Ascending aorta (tissue), 2 donors: ENCODE measurements at regions not wholly inside any gene's neighbourhood (a gene's known extent, or its start where the extent isn't known, plus 50 kb on each side); places are given as distances from the start of the nearest gene placed in this dataset.

ENCODE experiments used
- DNase-seq, 2 donors: peaks; one replicate each; pipeline ENCODE4 v3.0.0-alpha.2; 2019; ENCODE audit warnings: low spot score in 2 of 2
- H3K27ac ChIP-seq, 2 donors: fragments of 200-600 bp; sonication (generic); one replicate each; pipeline ENCODE4 v1.5.1; 2016 to 2017; ENCODE audit warnings: mild to moderate bottlenecking in 1 of 2
- H3K27me3 ChIP-seq: fragments of 200-600 bp; sonication (generic); one replicate; pipeline ENCODE4 v1.5.1; 2017
- H3K36me3 ChIP-seq, 2 donors: fragments of 200-600 bp; sonication (generic); one replicate each; pipeline ENCODE4 v1.5.1; 2016
- H3K4me1 ChIP-seq, 2 donors: fragments of 200-600 bp; sonication (generic); one replicate each; pipeline ENCODE4 v1.5.1; 2016 to 2017; ENCODE audit warnings: mild to moderate bottlenecking in 1 of 2
- H3K4me3 ChIP-seq, 2 donors: fragments of 200-600 bp; sonication (generic); one replicate each; pipeline ENCODE4 v1.5.1; 2016 to 2017; ENCODE audit warnings: mild to moderate bottlenecking in 1 of 2
- H3K9me3 ChIP-seq, 2 donors: fragments of 200-600 bp; sonication (generic); one replicate each; pipeline ENCODE4 v1.5.1; 2016
- intact Hi-C: fragments of 100-400 bp; cut with DNase I; formaldehyde crosslinking; loops from one replicate; pipeline ENCODE4 v1.15.1; 2023
- TF ChIP-seq, protein P1 (sequence below), 3 experiments: fragments of 200-600 bp in 2 of 3; fragments of 450-650 bp in 1 of 3; sonication (generic) in 2 of 3; IDR thresholded peaks; one replicate each; pipeline ENCODE4 v1.5.1; 2016 to 2019; ENCODE audit warnings: antibody characterized with exemption in 3 of 3, mild to moderate bottlenecking in 1 of 3, moderate library complexity in 1 of 3

DNA sequence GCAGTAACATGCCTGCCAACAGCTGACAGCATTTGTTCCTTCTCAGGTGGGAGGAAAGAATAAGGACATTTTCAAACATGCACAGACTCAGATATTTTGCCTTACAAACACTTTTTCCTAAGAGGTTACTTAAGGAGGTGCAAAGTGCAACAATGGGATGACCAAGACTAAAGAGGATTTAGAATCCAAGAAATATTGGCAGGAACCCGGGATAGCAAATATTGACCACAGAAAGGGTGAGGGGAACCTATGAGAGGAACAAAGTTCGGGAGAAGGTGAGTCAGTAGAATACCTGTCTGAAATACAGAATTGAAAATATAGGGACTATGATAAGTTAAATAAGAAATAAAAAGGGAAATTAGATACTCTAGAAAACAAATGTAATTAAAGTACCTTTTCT, 321.9 kb upstream of the EMCN start:
- TF ChIP-seq, protein P1, sequence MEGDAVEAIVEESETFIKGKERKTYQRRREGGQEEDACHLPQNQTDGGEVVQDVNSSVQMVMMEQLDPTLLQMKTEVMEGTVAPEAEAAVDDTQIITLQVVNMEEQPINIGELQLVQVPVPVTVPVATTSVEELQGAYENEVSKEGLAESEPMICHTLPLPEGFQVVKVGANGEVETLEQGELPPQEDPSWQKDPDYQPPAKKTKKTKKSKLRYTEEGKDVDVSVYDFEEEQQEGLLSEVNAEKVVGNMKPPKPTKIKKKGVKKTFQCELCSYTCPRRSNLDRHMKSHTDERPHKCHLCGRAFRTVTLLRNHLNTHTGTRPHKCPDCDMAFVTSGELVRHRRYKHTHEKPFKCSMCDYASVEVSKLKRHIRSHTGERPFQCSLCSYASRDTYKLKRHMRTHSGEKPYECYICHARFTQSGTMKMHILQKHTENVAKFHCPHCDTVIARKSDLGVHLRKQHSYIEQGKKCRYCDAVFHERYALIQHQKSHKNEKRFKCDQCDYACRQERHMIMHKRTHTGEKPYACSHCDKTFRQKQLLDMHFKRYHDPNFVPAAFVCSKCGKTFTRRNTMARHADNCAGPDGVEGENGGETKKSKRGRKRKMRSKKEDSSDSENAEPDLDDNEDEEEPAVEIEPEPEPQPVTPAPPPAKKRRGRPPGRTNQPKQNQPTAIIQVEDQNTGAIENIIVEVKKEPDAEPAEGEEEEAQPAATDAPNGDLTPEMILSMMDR (IDR thresholded peaks at IDR 0.05), result no peak
- H3K9me3 ChIP-seq, result no peaks in the 10 kb centered on the region
- H3K4me1 ChIP-seq, result no peaks in the 10 kb centered on the region
- H3K27me3 ChIP-seq, result no peaks in the 10 kb centered on the region
- H3K27ac ChIP-seq, result no peak overlapping the region
- H3K36me3 ChIP-seq, result no peaks in the 10 kb centered on the region
- intact Hi-C loops, result no loop called here
- H3K4me3 ChIP-seq, result no peak overlapping the region
- no peak for DNase-seq

DNA sequence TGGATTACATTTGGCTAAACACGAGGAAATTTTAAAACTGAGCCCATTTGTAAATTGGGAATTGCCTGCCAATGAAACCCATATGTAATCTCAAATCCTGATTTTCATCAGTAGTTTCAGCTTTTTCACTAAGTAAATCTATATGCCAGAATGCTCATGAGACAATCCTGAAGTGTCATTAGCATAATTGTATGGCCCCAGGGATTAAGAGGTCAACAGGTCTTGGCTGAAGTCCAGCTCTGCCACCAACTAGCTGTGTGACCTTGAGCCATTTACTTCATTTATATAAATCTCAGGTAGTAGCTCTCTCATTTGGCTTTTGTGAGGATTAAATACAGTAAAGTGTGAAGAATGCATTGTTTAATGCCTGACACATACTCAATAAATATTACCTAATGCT, 320.5 kb upstream of the EMCN start:
- Histone ChIP-seq H3K4me3 (no peak overlapping the region), H3K36me3 (no peaks in the 10 kb centered on the region), H3K27ac (no peak overlapping the region), H3K9me3 (no peaks in the 10 kb centered on the region), H3K27me3 (no peaks in the 10 kb centered on the region), H3K4me1 (no peaks in the 10 kb centered on the region)
- no peak for DNase-seq
- TF ChIP-seq, protein P1 (IDR thresholded peaks at IDR 0.05), result no peak
- intact Hi-C loops, result no loop called here

DNA sequence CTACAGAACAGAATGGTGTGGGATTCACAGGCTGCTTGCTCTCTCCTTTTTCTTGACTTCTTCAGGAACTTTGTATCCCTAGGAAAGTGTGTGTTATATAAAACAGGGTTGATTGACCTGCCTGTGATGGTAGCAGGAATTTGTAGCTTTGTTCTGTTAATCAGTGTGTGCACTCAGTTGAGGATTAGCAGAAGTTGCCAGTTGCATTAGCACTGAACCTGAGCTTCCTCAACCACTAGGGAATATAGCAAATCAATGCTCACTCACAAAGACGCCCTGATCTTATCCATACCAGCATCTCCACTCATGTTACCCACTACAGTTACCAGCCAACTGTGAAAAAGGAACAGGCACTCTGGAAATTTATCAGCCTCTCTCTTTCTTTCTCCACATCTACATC, 319.1 kb upstream of the EMCN start:
- DNase-seq, result no peak
- H3K4me1 ChIP-seq, result no peaks in the 10 kb centered on the region
- intact Hi-C loops, result no loop called here
- no peaks in the 10 kb centered on the region for H3K9me3 ChIP-seq
- no peaks in the 10 kb centered on the region for H3K36me3 ChIP-seq
- TF ChIP-seq, protein P1 (IDR thresholded peaks at IDR 0.05), result no peak
- H3K4me3 ChIP-seq, result no peak overlapping the region
- no peaks in the 10 kb centered on the region for H3K27me3 ChIP-seq
- no peak overlapping the region for H3K27ac ChIP-seq

DNA sequence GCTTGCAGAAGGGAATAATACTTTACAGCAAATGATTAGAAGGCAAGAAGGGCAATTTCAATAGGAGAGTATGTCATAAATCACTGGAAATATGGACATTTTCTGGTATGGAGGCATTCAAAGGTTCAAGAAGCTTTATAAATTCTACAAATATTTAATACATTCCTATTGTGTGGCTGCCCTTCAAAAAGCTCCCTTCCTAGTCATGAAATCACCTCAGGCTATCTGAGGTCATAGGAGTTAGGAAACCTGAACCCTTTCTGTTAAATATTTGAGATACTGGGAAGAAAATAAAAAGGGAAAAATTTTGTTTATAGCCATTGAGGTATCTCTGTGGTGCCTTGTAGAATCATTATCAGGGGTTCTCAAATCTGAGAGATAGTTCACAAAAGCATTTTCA, 316.8 kb upstream of the EMCN start:
- Histone ChIP-seq H3K4me1 (no peaks in the 10 kb centered on the region), H3K4me3 (no peak overlapping the region), H3K9me3 (no peaks in the 10 kb centered on the region), H3K36me3 (no peaks in the 10 kb centered on the region), H3K27me3 (no peaks in the 10 kb centered on the region), H3K27ac (no peak overlapping the region)
- intact Hi-C loops, result no loop called here
- TF ChIP-seq, protein P1 (IDR thresholded peaks at IDR 0.05), result no peak
- no peak for DNase-seq

DNA sequence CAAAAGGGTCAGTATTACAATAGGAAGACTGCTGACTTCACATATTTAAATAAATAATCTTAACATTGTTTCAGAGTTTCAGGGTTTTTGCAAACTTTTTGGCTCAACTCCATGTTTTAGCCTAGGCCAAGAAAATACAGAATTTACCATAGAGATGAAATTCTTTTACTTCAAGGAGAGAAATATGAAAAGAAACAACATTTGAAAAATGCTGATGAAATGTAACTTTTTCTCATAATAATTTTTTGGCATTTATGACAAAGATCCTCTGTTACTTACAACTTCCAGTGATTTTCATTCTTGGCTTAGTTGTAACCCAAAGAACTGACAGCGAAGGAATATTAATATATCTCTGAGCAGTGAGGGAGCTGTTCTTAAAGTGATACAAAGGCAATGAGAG, 316.1 kb upstream of the EMCN start:
- intact Hi-C loops, result no loop called here
- Histone ChIP-seq H3K36me3 (no peaks in the 10 kb centered on the region), H3K27ac (no peak overlapping the region), H3K27me3 (no peaks in the 10 kb centered on the region), H3K9me3 (no peaks in the 10 kb centered on the region), H3K4me3 (no peak overlapping the region), H3K4me1 (no peaks in the 10 kb centered on the region)
- no peak for DNase-seq
- TF ChIP-seq, protein P1 (IDR thresholded peaks at IDR 0.05), result no peak

DNA sequence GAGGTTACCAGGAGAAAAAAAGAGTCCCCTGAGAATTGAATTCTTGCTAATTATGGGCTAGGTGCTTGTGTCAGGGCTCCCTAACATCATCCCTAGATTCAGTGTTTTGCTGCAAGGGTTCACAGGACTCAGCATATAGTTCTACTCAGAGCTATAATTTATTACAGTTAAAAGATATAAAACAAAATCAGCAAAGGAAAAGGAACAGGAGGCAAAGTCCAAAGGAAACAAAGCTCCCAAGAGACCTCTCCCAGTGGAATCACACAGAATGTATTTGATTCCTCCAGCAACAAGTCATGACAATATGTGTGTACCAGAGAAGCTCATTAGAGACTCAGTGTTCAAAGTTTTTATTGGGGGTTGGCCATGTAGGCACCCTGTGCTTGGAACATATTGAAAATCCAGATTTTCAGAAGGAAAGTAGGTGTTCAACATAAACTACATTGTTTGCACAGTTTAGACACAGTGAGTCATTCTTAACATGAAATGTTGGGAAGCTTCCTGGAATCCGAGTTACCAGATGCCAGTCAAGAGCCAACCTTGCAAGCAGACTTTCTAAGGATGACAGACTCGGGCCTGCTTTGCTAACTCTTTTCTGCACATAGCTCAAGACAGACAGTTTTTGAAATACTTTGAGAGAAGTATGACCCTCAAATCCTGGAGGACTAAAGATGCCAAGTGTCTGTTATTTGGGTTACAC, 311.3 kb upstream of the EMCN start:
- TF ChIP-seq, protein P1 (IDR thresholded peaks at IDR 0.05), result no peak
- H3K36me3 ChIP-seq, result no peaks in the 10 kb centered on the region
- H3K4me3 ChIP-seq, result no peak overlapping the region
- H3K27ac ChIP-seq, result no peak overlapping the region
- no peaks in the 10 kb centered on the region for H3K4me1 ChIP-seq
- no peaks in the 10 kb centered on the region for H3K27me3 ChIP-seq
- H3K9me3 ChIP-seq, result no peaks in the 10 kb centered on the region
- intact Hi-C loops, result no loop called here
- no peak for DNase-seq
